ENCODE measurements at regions not wholly inside any gene's neighbourhood (a gene's known extent, or its start where the extent isn't known, plus 50 kb on each side); places are given as distances from the start of the nearest gene placed in this dataset.
"Not testable (repeated sequence)": the region's sequence is repeated elsewhere in the genome, so short reads cannot be mapped to it uniquely, and the experiment has no call there.

GRCh38 chr2:18046558-18047212, 168.2 kb downstream of the KCNS3 start:
- no peak for DNase-seq (ENCODE audit: low read depth, low spot score)

- no peak for DNase-seq (ENCODE audit: low read depth, low spot score)
Observed at GRCh38 chr2:18046017-18046416, 167.6 kb downstream of the KCNS3 start.

- no peak for DNase-seq (ENCODE audit: low read depth, low spot score)
Observed at GRCh38 chr2:18045230-18045629, 166.8 kb downstream of the KCNS3 start.

- not testable (repeated sequence) for DNase-seq (ENCODE audit: low read depth, low spot score)
Observed at GRCh38 chr2:18017381-18017780, 138.9 kb downstream of the KCNS3 start.

- no peak for DNase-seq (ENCODE audit: low read depth, low spot score)
Observed at GRCh38 chr2:18009891-18010290, 131.4 kb downstream of the KCNS3 start.

GRCh38 chr2:18005411-18005810, 126.9 kb downstream of the KCNS3 start:
- no peak for DNase-seq (ENCODE audit: low read depth, low spot score)

- DNase-seq (ENCODE audit: low read depth, low spot score), result no peak
Observed at GRCh38 chr2:18001671-18002070, 123.2 kb downstream of the KCNS3 start.

GRCh38 chr2:17996978-17997377, 118.5 kb downstream of the KCNS3 start:
- DNase-seq (ENCODE audit: low read depth, low spot score), result no peak

GRCh38 chr2:17995593-17995992, 117.1 kb downstream of the KCNS3 start:
- no peak for DNase-seq (ENCODE audit: low read depth, low spot score)

Measured in activated CD4-positive, CD25-positive, alpha-beta regulatory T cell treated with anti-CD3 and anti-CD28 coated beads, Interleukin-2, amount 50 U/mL, for 16 hours (primary cell).